Peyer's patch (tissue), 4 donors: ENCODE measurements at regions not wholly inside any gene's neighbourhood (a gene's known extent, or its start where the extent isn't known, plus 50 kb on each side); places are given as distances from the start of the nearest gene placed in this dataset.

ENCODE experiments used
- POLR2A ChIP-seq, 2 donors: fragments of 450-650 bp; IDR thresholded peaks; one replicate each; pipeline ENCODE4 v1.5.1; 2017; ENCODE audit warnings: antibody characterized with exemption in 2 of 2, mild to moderate bottlenecking in 2 of 2, moderate library complexity in 2 of 2
- TF ChIP-seq, protein P1 (sequence below), 6 experiments: fragments of 450-650 bp in 4 of 6; fragments of 200-600 bp in 2 of 6; sonication (generic) in 1 of 6; IDR thresholded peaks; one replicate each; pipeline ENCODE4 v1.5.1; 2017 to 2019; ENCODE audit warnings: antibody characterized with exemption in 6 of 6, mild to moderate bottlenecking in 3 of 6, moderate library complexity in 1 of 6

DNA sequence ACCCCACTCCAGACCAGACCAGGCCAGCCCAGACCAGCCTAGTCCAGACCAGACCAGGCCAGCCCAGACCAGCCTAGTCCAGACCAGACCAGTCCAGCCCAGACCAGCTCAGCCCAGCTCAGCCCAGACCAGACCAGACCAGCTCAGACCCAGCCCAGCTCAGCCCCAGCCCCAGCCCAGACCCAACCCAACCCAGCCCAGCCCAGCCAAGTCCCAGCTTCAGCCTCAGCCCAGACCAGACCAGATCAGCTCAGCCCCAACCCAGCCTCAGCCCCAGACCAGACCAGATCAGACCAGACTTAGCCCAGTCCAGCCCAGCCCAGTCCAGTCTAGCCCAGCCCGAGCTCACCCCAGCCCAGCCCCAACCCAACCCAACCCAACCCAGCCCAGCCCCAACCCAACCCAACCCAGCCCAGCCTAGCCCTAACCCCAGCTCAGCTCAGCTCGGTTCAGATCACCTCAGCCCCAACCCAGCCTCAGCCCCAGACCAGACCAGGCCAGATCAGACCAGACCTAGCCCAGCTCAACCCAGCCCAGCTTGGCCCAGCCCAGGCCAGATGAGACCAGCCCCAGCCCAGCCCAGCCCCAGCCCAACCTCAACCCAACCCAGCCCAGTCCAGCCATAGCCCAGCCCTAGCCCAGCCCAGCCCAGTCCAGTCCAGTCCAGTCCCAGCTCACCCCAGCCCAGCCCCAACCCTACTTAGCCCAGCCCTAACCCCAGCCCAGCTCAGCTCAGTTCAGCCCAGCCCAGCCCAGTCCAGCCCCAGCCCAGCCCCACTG, 204.7 kb downstream of the BCL11B start:
- no peak for TF ChIP-seq POLR2A (IDR thresholded peaks at IDR 0.05)
- TF ChIP-seq, protein P1, sequence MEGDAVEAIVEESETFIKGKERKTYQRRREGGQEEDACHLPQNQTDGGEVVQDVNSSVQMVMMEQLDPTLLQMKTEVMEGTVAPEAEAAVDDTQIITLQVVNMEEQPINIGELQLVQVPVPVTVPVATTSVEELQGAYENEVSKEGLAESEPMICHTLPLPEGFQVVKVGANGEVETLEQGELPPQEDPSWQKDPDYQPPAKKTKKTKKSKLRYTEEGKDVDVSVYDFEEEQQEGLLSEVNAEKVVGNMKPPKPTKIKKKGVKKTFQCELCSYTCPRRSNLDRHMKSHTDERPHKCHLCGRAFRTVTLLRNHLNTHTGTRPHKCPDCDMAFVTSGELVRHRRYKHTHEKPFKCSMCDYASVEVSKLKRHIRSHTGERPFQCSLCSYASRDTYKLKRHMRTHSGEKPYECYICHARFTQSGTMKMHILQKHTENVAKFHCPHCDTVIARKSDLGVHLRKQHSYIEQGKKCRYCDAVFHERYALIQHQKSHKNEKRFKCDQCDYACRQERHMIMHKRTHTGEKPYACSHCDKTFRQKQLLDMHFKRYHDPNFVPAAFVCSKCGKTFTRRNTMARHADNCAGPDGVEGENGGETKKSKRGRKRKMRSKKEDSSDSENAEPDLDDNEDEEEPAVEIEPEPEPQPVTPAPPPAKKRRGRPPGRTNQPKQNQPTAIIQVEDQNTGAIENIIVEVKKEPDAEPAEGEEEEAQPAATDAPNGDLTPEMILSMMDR (IDR thresholded peaks at IDR 0.05), result no peak
